ENCODE measurements at regions not wholly inside any gene's neighbourhood (a gene's known extent, or its start where the extent isn't known, plus 50 kb on each side); places are given as distances from the start of the nearest gene placed in this dataset.

DNA sequence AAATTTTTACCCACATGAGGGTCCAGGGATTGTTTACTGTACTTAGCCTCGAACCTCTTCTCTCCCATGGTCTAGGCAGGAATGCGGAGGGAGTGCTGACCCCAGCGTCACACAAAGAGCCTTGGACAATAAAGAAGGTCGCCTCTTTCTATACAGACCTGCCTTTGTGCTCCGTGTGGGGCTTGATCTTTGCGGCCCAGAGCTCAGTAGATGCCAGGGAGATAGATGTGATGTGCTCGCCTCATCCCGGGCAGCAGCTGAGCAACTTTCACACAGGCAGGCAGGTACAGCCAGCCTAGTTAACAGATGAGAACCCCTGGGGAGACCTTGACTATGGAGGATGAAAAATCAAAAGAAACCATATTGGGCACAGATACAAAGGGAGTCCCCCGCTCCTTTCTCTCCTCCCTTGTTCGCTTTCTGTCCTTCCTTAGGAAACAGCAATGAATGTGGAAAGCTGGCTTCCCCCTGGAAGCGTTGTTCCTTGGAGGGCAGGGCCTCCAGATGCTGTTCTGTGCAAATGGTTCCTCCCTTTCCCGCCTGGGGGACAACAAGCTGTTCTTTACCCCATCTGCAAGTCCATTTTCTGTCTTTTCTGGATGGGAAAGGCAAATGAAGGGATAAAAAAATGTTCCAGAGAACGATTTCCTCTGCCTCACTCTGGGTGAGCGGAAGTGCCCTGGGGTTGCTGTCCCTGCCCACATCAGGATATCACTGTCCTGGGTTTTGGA is 128.3 kb downstream of the OLIG3 start:
- no peak for TF ChIP-seq GATA2 (IDR thresholded peaks at IDR 0.05; ENCODE audit: low read depth, low read length)
- no peak for TF ChIP-seq GATA3 (IDR thresholded peaks at IDR 0.05; ENCODE audit: low read depth, low read length)
